HL-60 (cell line): ENCODE measurements at regions not wholly inside any gene's neighbourhood (a gene's known extent, or its start where the extent isn't known, plus 50 kb on each side); places are given as distances from the start of the nearest gene placed in this dataset.

Source experiments
- DNase-seq, 2 experiments: peaks; one replicate each; pipeline ENCODE4 v3.0.0-alpha.2; 2010 to 2020; ENCODE audit warnings: low read depth in 1 of 2, low spot score in 1 of 2
- H3K27ac ChIP-seq: fragments of 250-450 bp; sonication (Bioruptor Pico); replicated peaks from 2 replicates; pipeline ENCODE4 v1.5.1; 2020; ENCODE audit warnings: mild to moderate bottlenecking, moderate library complexity
- H3K27me3 ChIP-seq: fragments of 250-450 bp; sonication (Bioruptor Pico); 2 replicates; pipeline ENCODE4 v1.5.1; 2021; ENCODE audit warnings: mild to moderate bottlenecking, moderate library complexity; ENCODE audit not compliant: insufficient read depth, poor library complexity, severe bottlenecking
- H3K4me3 ChIP-seq: replicated peaks from 2 replicates; pipeline ENCODE4 v1.5.1; 2011; ENCODE audit warnings: mild to moderate bottlenecking, control low read depth, low read length; ENCODE audit not compliant: insufficient read depth
- CTCF ChIP-seq: IDR thresholded peaks from one replicate; pipeline ENCODE4 v1.5.1; 2011; ENCODE audit warnings: low read length, control low read depth, inconsistent platforms; ENCODE audit not compliant: insufficient read depth
- GABPA ChIP-seq: IDR thresholded peaks from 2 replicates; pipeline ENCODE4 v1.6.1; 2012; ENCODE audit warnings: low read depth
- POLR2AphosphoS5 ChIP-seq: IDR thresholded peaks from 2 replicates; pipeline ENCODE4 v1.6.1; 2012; ENCODE audit warnings: low read depth
- REST ChIP-seq: IDR thresholded peaks from 2 replicates; pipeline ENCODE4 v1.6.1; 2012; ENCODE audit warnings: low read depth; ENCODE audit not compliant: insufficient replicate concordance
- SPI1 ChIP-seq: IDR thresholded peaks from 2 replicates; pipeline ENCODE4 v1.6.1; 2012; ENCODE audit warnings: low read depth, mild to moderate bottlenecking, borderline replicate concordance

DNA sequence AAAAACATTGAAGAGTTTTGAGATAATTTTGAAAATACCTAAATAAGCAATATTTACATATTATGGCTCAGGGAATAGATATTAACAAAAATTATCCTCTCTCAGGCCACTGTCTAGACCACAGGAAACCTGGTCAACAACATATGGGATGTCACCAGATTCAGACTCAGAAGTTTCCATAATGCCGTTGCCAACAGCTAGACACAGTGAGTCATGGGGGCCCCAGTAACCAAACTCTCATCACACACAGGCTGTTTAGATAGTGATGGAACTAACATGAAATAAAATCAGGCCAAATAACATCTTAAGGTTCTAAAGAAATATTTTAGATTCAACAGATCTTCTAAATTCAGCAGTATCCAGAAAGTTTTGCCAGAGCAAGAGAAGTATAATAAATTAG lies 681.7 kb upstream of the ADAMTS5 start:
- Histone ChIP-seq H3K27me3 (no peaks in the 10 kb centered on the region), H3K4me3 (no peak overlapping the region), H3K27ac (no peak overlapping the region)
- no peak for DNase-seq
- TF ChIP-seq SPI1 (no peak), GABPA (no peak), CTCF (no peak), REST (no peak), POLR2AphosphoS5 (no peak)

- no peak overlapping the region for H3K27ac ChIP-seq
- DNase-seq, result no peak
- H3K27me3 ChIP-seq, result no peaks in the 10 kb centered on the region
- no peak overlapping the region for H3K4me3 ChIP-seq
- TF ChIP-seq GABPA (no peak), POLR2AphosphoS5 (no peak), SPI1 (no peak)
These were observed 681.0 kb upstream of the ADAMTS5 start for GRCh38 chr21:27647921-27648320.

DNA sequence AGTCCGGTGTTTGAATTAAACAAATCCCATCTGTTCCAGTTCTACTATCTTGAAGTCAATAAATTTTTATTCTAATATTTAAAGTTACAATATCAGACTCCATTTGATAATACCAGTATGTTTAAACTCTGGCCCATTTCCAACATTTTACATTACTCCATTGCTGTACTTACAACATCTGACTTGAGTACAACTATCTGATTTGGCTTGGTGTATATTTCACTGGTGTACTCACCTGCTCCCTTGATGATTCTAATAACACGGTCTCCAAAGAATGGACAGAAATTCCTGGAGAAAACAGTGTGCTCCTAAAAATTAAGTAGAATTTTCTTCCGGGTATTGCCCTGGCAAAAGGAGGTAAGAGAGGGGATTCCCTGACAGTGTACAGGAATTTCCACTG lies 680.5 kb upstream of the ADAMTS5 start:
- DNase-seq, result no peak
- Histone ChIP-seq H3K4me3 (no peak overlapping the region), H3K27me3 (no peaks in the 10 kb centered on the region), H3K27ac (no peak overlapping the region)
- TF ChIP-seq CTCF (no peak), GABPA (no peak), POLR2AphosphoS5 (no peak), SPI1 (no peak), REST (no peak)

DNA sequence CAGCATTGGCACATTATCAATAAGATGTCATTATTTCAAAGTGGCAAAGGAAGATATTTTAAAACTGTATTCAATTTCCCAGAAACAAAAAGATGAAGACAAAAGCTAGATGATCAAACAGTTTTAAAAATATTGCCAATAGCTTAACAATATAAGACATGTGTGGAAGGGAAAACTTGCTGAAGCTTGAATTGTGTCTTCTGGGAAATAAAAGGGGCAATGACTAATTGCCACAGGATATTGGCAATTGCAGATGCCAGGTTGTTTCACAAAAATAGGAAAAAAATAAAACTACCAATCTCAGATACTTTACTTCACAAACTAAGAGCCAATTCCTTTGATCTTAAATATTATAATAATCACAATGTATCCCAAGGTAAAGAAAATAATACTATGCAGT lies 679.8 kb upstream of the ADAMTS5 start:
- Histone ChIP-seq H3K27me3 (no peaks in the 10 kb centered on the region), H3K27ac (no peak overlapping the region), H3K4me3 (no peak overlapping the region)
- TF ChIP-seq REST (no peak), GABPA (no peak)
- no peak for DNase-seq
